Psoas muscle (tissue), 7 donors: ENCODE measurements at regions not wholly inside any gene's neighbourhood (a gene's known extent, or its start where the extent isn't known, plus 50 kb on each side); places are given as distances from the start of the nearest gene placed in this dataset.
"Not testable (repeated sequence)": the region's sequence is repeated elsewhere in the genome, so short reads cannot be mapped to it uniquely, and the experiment has no call there.

Source experiments
- ATAC-seq, 4 donors: fragments of 200-7000 bp; cut with Tn5 transposase; one replicate each; pipeline ENCODE4 v1.9.1; 2020; ENCODE audit warnings: moderate library complexity in 3 of 4, mild to moderate bottlenecking in 2 of 4
- DNase-seq, 2 donors: peaks; one replicate each; pipeline ENCODE4 v3.0.0-alpha.2; 2020
- H3K27ac ChIP-seq: fragments of 200-600 bp; one replicate; pipeline ENCODE4 v1.8.0; 2022
- H3K27me3 ChIP-seq, 3 donors: fragments of 200-600 bp in 1 of 3; one replicate each; pipeline versions ENCODE4 v1.6.1 to v1.8.0; 2013 to 2022; ENCODE audit warnings: low read length in 2 of 3, mild to moderate bottlenecking in 2 of 3, moderate library complexity in 1 of 3; ENCODE audit not compliant: insufficient read depth in 3 of 3
- H3K36me3 ChIP-seq, 2 donors: fragments of 200-600 bp in 1 of 2; one replicate each; pipeline versions ENCODE4 v1.6.1 to v1.8.0; 2013 to 2022; ENCODE audit warnings: low read depth in 1 of 2, mild to moderate bottlenecking in 1 of 2, moderate library complexity in 1 of 2; ENCODE audit not compliant: insufficient read depth in 1 of 2
- H3K4me1 ChIP-seq: fragments of 200-600 bp; one replicate; pipeline ENCODE4 v1.8.0; 2022
- H3K4me3 ChIP-seq: fragments of 200-600 bp; one replicate; pipeline ENCODE4 v1.8.0; 2022; ENCODE audit warnings: mild to moderate bottlenecking
- H3K9me3 ChIP-seq: fragments of 200-600 bp; one replicate; pipeline ENCODE4 v1.8.0; 2022
- CTCF ChIP-seq: fragments of 200-600 bp; IDR thresholded peaks from one replicate; pipeline ENCODE4 v1.8.0; 2022; ENCODE audit warnings: antibody characterized with exemption
- WGBS, 3 donors: extraction: QIAGEN DNeasy Blood & Tissue Kit; methylation state at CpG; one replicate each; pipeline versions ENCODE4 v1.1.6 to v1.1.7; 2013; 5-methylcytosine and 5-hydroxymethylcytosine counted together
- intact Hi-C, 2 donors: fragments of 100-400 bp; cut with DNase I; formaldehyde crosslinking; loops; one replicate each; pipeline versions ENCODE4 v1.11.0 to v1.14.2; 2022
- donor health status: healthy with polysubstance abuse.
- donor health status: DM: no; HTN: no; CAD: no; lungs with moderate emphysema.
- donor health status: Bipolar disorder and iron deficiency.
- donor health status: healthy.
- donor health status: DM: yes; HTN: yes; CAD: no.
- donor health status: DM: no; HTN: no; CAD: no.
- donor health status: DM: yes; HTN: yes; CAD: no.

- TF ChIP-seq CTCF, result no peak
- Histone ChIP-seq H3K4me1 (no peaks in the 10 kb centered on the region), H3K4me3 (no peak overlapping the region), H3K9me3 (no peaks in the 10 kb centered on the region), H3K36me3 (no peaks in the 10 kb centered on the region), H3K27me3 (peaks cover 0 to 19% (median 2%) of the 10 kb centered on the region in 3 donors), H3K27ac (no peak overlapping the region)
- DNase-seq (no peak), ATAC-seq (no peak)
- WGBS, 3 donors, result 94 to 97% (median 95%) methylated on average over 6 of the region's 6 CpGs
- intact Hi-C loops, result no loop called here
Observed at GRCh38 chr10:30694518-30695228, 65.1 kb upstream of the LYZL2 start.

- intact Hi-C loops, result no loop called here
- 28 to 39% (median 31%) methylated on average over 13 of the region's 13 CpGs for WGBS, 3 donors
- Histone ChIP-seq H3K9me3 (no peaks in the 10 kb centered on the region), H3K27ac (no peak overlapping the region), H3K4me1 (no peaks in the 10 kb centered on the region), H3K36me3 (no peaks in the 10 kb centered on the region), H3K27me3 (peaks cover 0 to 23% (median 2%) of the 10 kb centered on the region in 3 donors), H3K4me3 (peak overlapping the region; percentile 39)
- ATAC-seq (peak in 1 of 4 donors; percentile 30), DNase-seq (no peak)
- TF ChIP-seq CTCF, result no peak
Observed at GRCh38 chr10:30691639-30692015, 62.1 kb upstream of the LYZL2 start.

- intact Hi-C loops, DNase-seq, H3K27ac ChIP-seq, H3K9me3 ChIP-seq, H3K4me1 ChIP-seq, ATAC-seq, H3K36me3 ChIP-seq: not testable (repeated sequence)
- peaks cover 0 to 25% (median 2%) of the 10 kb centered on the region in 3 donors for H3K27me3 ChIP-seq
- H3K4me3 ChIP-seq, result peak overlapping the region; percentile 39
- WGBS, 3 donors, result 65 to 74% (median 69%) methylated on average over 24 of the region's 24 CpGs
Observed at GRCh38 chr10:30690948-30691638, 61.5 kb upstream of the LYZL2 start.

GRCh38 chr10:30688456-30688855 lies 58.9 kb upstream of the LYZL2 start:
- Histone ChIP-seq H3K27me3 (peaks cover 0 to 25% (median 2%) of the 10 kb centered on the region in 3 donors), H3K27ac (no peak overlapping the region), H3K4me3 (no peak overlapping the region), H3K4me1 (no peaks in the 10 kb centered on the region), H3K36me3 (no peaks in the 10 kb centered on the region), H3K9me3 (no peaks in the 10 kb centered on the region)
- 21 to 28% (median 22%) methylated on average over 4 of the region's 4 CpGs for WGBS, 3 donors
- intact Hi-C loops, result loop anchor here in 1 of 2 donors (10.0 kb wide), 1 partner anchor 1194 kb away; no protein-coding TSS in a partner anchor
- ATAC-seq (no peak), DNase-seq (no peak)
- no peak for TF ChIP-seq CTCF

GRCh38 chr10:30687698-30688213 lies 58.2 kb upstream of the LYZL2 start:
- peak; percentile 69 to 82 (median 72) for ATAC-seq
- H3K27me3 ChIP-seq, result peaks cover 0 to 23% (median 2%) of the 10 kb centered on the region in 3 donors

More at GRCh38 chr10:30687698-30688213, 58.2 kb upstream of the LYZL2 start:
- intact Hi-C loops, result loop anchor here in 1 of 2 donors (10.0 kb wide), 1 partner anchor 1193 kb away; no protein-coding TSS in a partner anchor
- H3K27ac ChIP-seq, result no peak overlapping the region
- no peaks in the 10 kb centered on the region for H3K9me3 ChIP-seq
- no peak overlapping the region for H3K4me3 ChIP-seq
- H3K36me3 ChIP-seq, result no peaks in the 10 kb centered on the region
- peak; percentile 90 for TF ChIP-seq CTCF
- H3K4me1 ChIP-seq, result no peaks in the 10 kb centered on the region
- peak; percentile 70 to 85 for DNase-seq
- 0 to 2% (median 1%) methylated on average over 7 of the region's 7 CpGs for WGBS, 3 donors
